ACHN (cell line): ENCODE measurements at regions not wholly inside any gene's neighbourhood (a gene's known extent, or its start where the extent isn't known, plus 50 kb on each side); places are given as distances from the start of the nearest gene placed in this dataset.
"Not testable (repeated sequence)": the region's sequence is repeated elsewhere in the genome, so short reads cannot be mapped to it uniquely, and the experiment has no call there.

Experiments
- DNase-seq: peaks from one replicate; pipeline ENCODE4 v3.0.0-alpha.2; 2015
- in situ Hi-C: cut with HindIII; loops from 2 replicates; pipeline ENCODE4 v1.10.0; 2017; ENCODE audit warnings: low sequenced_read_pairs, low pct_ligation_motif_present, low pct_unique_long_range_greater_than_20kb

GRCh38 chr17:79560527-79560926, 50.3 kb downstream of the RBFOX3 start:
- in situ Hi-C loops: no loop called here

GRCh38 chr17:79559111-79559887, 51.6 kb downstream of the RBFOX3 start:
- no peak for DNase-seq
- in situ Hi-C loops: no loop called here

More at GRCh38 chr17:79560527-79560926, 50.3 kb downstream of the RBFOX3 start:
- DNase-seq: no peak

- no peak for DNase-seq
- in situ Hi-C loops: no loop called here
Observed at GRCh38 chr17:79558091-79558900, 52.6 kb downstream of the RBFOX3 start.

GRCh38 chr17:79557276-79558090, 53.4 kb downstream of the RBFOX3 start:
- in situ Hi-C loops: no loop called here
- no peak for DNase-seq

GRCh38 chr17:79556271-79556670, 54.6 kb downstream of the RBFOX3 start:
- in situ Hi-C loops: no loop called here

GRCh38 chr17:79555543-79555942, 55.3 kb downstream of the RBFOX3 start:
- in situ Hi-C loops: no loop called here
- no peak for DNase-seq

More at GRCh38 chr17:79556271-79556670, 54.6 kb downstream of the RBFOX3 start:
- DNase-seq: no peak

- in situ Hi-C loops: not testable (repeated sequence)
Observed at GRCh38 chr17:79554346-79554745, 56.5 kb downstream of the RBFOX3 start.

GRCh38 chr17:79552824-79553223, 58.0 kb downstream of the RBFOX3 start:
- DNase-seq: no peak

More at GRCh38 chr17:79554346-79554745, 56.5 kb downstream of the RBFOX3 start:
- not testable (repeated sequence) for DNase-seq

GRCh38 chr17:79552405-79552804, 58.4 kb downstream of the RBFOX3 start:
- in situ Hi-C loops: no loop called here
- no peak for DNase-seq

More at GRCh38 chr17:79552824-79553223, 58.0 kb downstream of the RBFOX3 start:
- in situ Hi-C loops: no loop called here

GRCh38 chr17:79549141-79549915, 61.5 kb downstream of the RBFOX3 start:
- in situ Hi-C loops: no loop called here
- DNase-seq: no peak

GRCh38 chr17:79548116-79548515, 62.7 kb downstream of the RBFOX3 start:
- in situ Hi-C loops: no loop called here
- no peak for DNase-seq

- no peak for DNase-seq
- in situ Hi-C loops: no loop called here
Observed at GRCh38 chr17:79547586-79547985, 63.3 kb downstream of the RBFOX3 start.

- in situ Hi-C loops, DNase-seq: not testable (repeated sequence)
Observed at GRCh38 chr17:79547171-79547570, 63.7 kb downstream of the RBFOX3 start.

GRCh38 chr17:79546386-79546785, 64.5 kb downstream of the RBFOX3 start:
- in situ Hi-C loops: no loop called here
- no peak for DNase-seq

- in situ Hi-C loops: no loop called here
- DNase-seq: no peak
Observed at GRCh38 chr17:79545251-79546005, 65.4 kb downstream of the RBFOX3 start.

- in situ Hi-C loops: no loop called here
- no peak for DNase-seq
Observed at GRCh38 chr17:79544142-79544914, 66.5 kb downstream of the RBFOX3 start.

- DNase-seq: no peak
- in situ Hi-C loops: no loop called here
Observed at GRCh38 chr17:79543531-79543930, 67.3 kb downstream of the RBFOX3 start.
